ENCODE measurements at regions not wholly inside any gene's neighbourhood (a gene's known extent, or its start where the extent isn't known, plus 50 kb on each side); places are given as distances from the start of the nearest gene placed in this dataset.

DNA sequence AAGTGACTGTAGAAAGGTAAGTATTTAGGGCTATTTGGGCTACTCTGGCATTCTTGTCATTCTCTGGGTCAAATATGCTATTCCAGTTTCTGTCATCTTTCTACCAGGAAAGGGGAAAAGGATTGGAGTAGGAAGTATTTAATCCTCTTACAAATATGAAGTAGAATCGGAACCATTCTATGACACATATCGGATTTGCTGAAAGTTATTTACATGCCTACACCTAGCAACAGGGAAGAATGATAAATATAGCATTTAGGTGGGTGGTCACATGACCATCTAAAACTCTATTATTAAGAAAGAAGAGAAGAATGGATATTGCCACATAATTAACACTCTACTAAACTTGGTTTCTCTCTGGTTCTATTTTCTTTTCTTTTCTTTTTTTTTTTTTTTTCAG is 1353.1 kb downstream of the ZPLD1 start:
- Histone ChIP-seq H3K27me3 (ENCODE audit: control insufficient read depth, insufficient read depth, low read length) (no peaks in the 10 kb centered on the region), H3K9me3 (ENCODE audit: control insufficient read depth, low read depth, low read length) (peaks cover 2% of the 10 kb centered on the region), H3K27ac (ENCODE audit: low read length) (no peak overlapping the region), H3K36me3 (ENCODE audit: control insufficient read depth, insufficient read depth, low read length) (no peaks in the 10 kb centered on the region), H3K4me1 (ENCODE audit: control insufficient read depth, insufficient read depth, low read length) (no peaks in the 10 kb centered on the region), H3K4me3 (ENCODE audit: low read length) (no peak overlapping the region)
- DNase-seq, result no peak
- no CpG with 5 or more reads among the region's 2 CpGs for WGBS (ENCODE audit: insufficient coverage, low lambda C conversion rate)

DNA sequence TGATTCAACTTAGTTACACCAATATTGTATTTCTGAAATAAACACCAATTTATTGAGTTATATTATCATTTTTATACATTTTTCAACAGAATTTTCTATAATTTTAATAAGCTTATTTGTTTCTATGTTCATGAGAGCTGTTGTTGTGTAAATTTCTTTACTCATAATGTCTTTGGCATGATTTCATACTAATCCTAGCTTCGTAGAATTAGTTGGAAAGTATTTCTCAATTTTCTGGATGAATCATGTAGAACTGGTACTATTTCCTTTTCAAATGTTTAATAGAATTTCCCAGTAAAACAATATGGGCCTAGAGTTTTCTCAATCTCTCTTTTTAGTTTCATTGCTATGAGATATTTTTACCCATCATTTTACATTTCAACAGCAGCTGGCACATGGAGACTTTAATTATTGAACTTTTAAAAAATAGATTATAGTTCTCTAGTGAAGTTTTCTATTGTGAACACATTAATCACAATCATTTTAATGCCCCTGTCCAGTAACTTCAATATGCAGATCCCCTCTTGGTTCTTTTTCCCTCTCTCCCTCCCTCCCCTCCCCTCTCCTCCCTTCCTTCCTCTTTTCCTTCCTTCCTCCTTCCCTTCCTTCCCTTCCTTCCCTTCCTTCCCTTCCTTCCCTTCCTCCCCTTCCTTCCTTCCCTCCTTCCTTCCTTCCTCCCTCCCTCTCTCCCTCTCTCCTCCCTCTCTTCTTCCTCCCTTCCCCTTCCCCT is 1357.1 kb downstream of the ZPLD1 start:
- no peaks in the 10 kb centered on the region for H3K27me3 ChIP-seq (ENCODE audit: control insufficient read depth, insufficient read depth, low read length)
- H3K9me3 ChIP-seq (ENCODE audit: control insufficient read depth, low read depth, low read length), result peaks cover 2% of the 10 kb centered on the region
- no peak overlapping the region for H3K4me3 ChIP-seq (ENCODE audit: low read length)
- H3K36me3 ChIP-seq (ENCODE audit: control insufficient read depth, insufficient read depth, low read length), result no peaks in the 10 kb centered on the region
- no peak overlapping the region for H3K27ac ChIP-seq (ENCODE audit: low read length)
- no peaks in the 10 kb centered on the region for H3K4me1 ChIP-seq (ENCODE audit: control insufficient read depth, insufficient read depth, low read length)
- DNase-seq, result no peak
- WGBS (ENCODE audit: insufficient coverage, low lambda C conversion rate), result no CpG with 5 or more reads among the region's 1 CpG

GRCh38 chr3:103794656-103795055 is 1359.8 kb downstream of the ZPLD1 start:
- H3K4me3 ChIP-seq (ENCODE audit: low read length), result no peak overlapping the region
- no peaks in the 10 kb centered on the region for H3K36me3 ChIP-seq (ENCODE audit: control insufficient read depth, insufficient read depth, low read length)
- peaks cover 2% of the 10 kb centered on the region for H3K9me3 ChIP-seq (ENCODE audit: control insufficient read depth, low read depth, low read length)
- no CpG with 5 or more reads among the region's 3 CpGs for WGBS (ENCODE audit: insufficient coverage, low lambda C conversion rate)
- no peak overlapping the region for H3K27ac ChIP-seq (ENCODE audit: low read length)
- no peak for DNase-seq
- no peaks in the 10 kb centered on the region for H3K27me3 ChIP-seq (ENCODE audit: control insufficient read depth, insufficient read depth, low read length)
- no peaks in the 10 kb centered on the region for H3K4me1 ChIP-seq (ENCODE audit: control insufficient read depth, insufficient read depth, low read length)

- 87% methylated on average over 3 of the region's 3 CpGs for WGBS (ENCODE audit: insufficient coverage, low lambda C conversion rate)
- no peak overlapping the region for H3K27ac ChIP-seq (ENCODE audit: low read length)
- no peaks in the 10 kb centered on the region for H3K36me3 ChIP-seq (ENCODE audit: control insufficient read depth, insufficient read depth, low read length)
- no peaks in the 10 kb centered on the region for H3K27me3 ChIP-seq (ENCODE audit: control insufficient read depth, insufficient read depth, low read length)
- no peak overlapping the region for H3K4me3 ChIP-seq (ENCODE audit: low read length)
- no peak for DNase-seq
- H3K4me1 ChIP-seq (ENCODE audit: control insufficient read depth, insufficient read depth, low read length), result no peaks in the 10 kb centered on the region
- peaks cover 2% of the 10 kb centered on the region for H3K9me3 ChIP-seq (ENCODE audit: control insufficient read depth, low read depth, low read length)
Observed at GRCh38 chr3:103796068-103796467, 1361.3 kb downstream of the ZPLD1 start.

- H3K4me3 ChIP-seq (ENCODE audit: low read length), result no peak overlapping the region
- no peaks in the 10 kb centered on the region for H3K36me3 ChIP-seq (ENCODE audit: control insufficient read depth, insufficient read depth, low read length)
- 80% methylated on average over 1 of the region's 1 CpG for WGBS (ENCODE audit: insufficient coverage, low lambda C conversion rate)
- H3K9me3 ChIP-seq (ENCODE audit: control insufficient read depth, low read depth, low read length), result peaks cover 8% of the 10 kb centered on the region
- no peak for DNase-seq
- H3K27ac ChIP-seq (ENCODE audit: low read length), result no peak overlapping the region
- no peaks in the 10 kb centered on the region for H3K27me3 ChIP-seq (ENCODE audit: control insufficient read depth, insufficient read depth, low read length)
- H3K4me1 ChIP-seq (ENCODE audit: control insufficient read depth, insufficient read depth, low read length), result no peaks in the 10 kb centered on the region
Observed at GRCh38 chr3:103803787-103804186, 1369.0 kb downstream of the ZPLD1 start.

GRCh38 chr3:103810167-103810566 is 1375.4 kb downstream of the ZPLD1 start:
- H3K4me1 ChIP-seq (ENCODE audit: control insufficient read depth, insufficient read depth, low read length), result no peaks in the 10 kb centered on the region
- no peaks in the 10 kb centered on the region for H3K27me3 ChIP-seq (ENCODE audit: control insufficient read depth, insufficient read depth, low read length)
- 100% methylated on average over 1 of the region's 2 CpGs for WGBS (ENCODE audit: insufficient coverage, low lambda C conversion rate)
- H3K27ac ChIP-seq (ENCODE audit: low read length), result no peak overlapping the region
- no peak for DNase-seq
- no peaks in the 10 kb centered on the region for H3K36me3 ChIP-seq (ENCODE audit: control insufficient read depth, insufficient read depth, low read length)
- H3K9me3 ChIP-seq (ENCODE audit: control insufficient read depth, low read depth, low read length), result peaks cover 8% of the 10 kb centered on the region
- H3K4me3 ChIP-seq (ENCODE audit: low read length), result no peak overlapping the region

DNA sequence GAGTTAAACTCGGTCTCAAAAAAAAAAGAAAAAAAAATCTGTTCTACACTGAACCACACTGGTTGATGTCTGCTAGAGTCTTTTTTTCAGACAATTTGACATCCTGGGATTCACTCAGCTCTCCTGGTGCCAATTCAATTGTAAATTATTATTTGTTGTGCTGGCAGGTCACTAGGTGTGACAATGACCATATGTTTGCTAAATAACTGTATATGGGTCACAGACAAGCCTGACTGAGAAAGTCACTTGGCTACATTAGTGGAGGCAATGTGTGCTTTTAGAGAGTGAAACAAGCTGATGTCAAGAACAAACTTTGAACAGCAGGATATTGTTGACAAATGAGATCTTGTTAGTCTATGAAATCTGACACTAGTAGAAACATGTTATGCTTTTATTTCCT is 1379.1 kb downstream of the ZPLD1 start:
- no CpG with 5 or more reads among the region's 1 CpG for WGBS (ENCODE audit: insufficient coverage, low lambda C conversion rate)
- no peaks in the 10 kb centered on the region for H3K36me3 ChIP-seq (ENCODE audit: control insufficient read depth, insufficient read depth, low read length)
- DNase-seq, result no peak
- no peaks in the 10 kb centered on the region for H3K9me3 ChIP-seq (ENCODE audit: control insufficient read depth, low read depth, low read length)
- no peak overlapping the region for H3K27ac ChIP-seq (ENCODE audit: low read length)
- H3K4me1 ChIP-seq (ENCODE audit: control insufficient read depth, insufficient read depth, low read length), result no peaks in the 10 kb centered on the region
- H3K27me3 ChIP-seq (ENCODE audit: control insufficient read depth, insufficient read depth, low read length), result no peaks in the 10 kb centered on the region
- H3K4me3 ChIP-seq (ENCODE audit: low read length), result no peak overlapping the region

DNA sequence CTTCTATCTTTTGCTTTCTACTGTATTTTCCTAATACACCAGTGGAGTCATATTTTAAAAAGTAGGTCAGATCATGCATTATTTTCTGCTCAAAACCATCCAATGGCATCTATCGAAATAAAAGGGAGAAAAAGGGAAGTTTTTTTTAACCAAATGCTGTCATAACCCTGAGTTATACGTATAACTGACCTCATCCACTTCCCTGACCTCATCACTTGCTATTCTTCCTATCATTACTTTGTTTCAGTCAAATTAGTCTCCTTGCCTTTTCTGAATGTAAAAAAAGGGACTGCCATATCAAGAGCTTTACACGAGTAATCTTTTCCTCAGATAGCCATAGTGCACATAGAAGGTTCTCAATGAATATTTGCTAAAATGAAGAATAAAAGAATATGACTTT is 1383.6 kb downstream of the ZPLD1 start:
- no peak for DNase-seq
- Histone ChIP-seq H3K4me3 (ENCODE audit: low read length) (no peak overlapping the region), H3K36me3 (ENCODE audit: control insufficient read depth, insufficient read depth, low read length) (no peaks in the 10 kb centered on the region), H3K4me1 (ENCODE audit: control insufficient read depth, insufficient read depth, low read length) (no peaks in the 10 kb centered on the region), H3K9me3 (ENCODE audit: control insufficient read depth, low read depth, low read length) (no peaks in the 10 kb centered on the region), H3K27ac (ENCODE audit: low read length) (no peak overlapping the region), H3K27me3 (ENCODE audit: control insufficient read depth, insufficient read depth, low read length) (no peaks in the 10 kb centered on the region)
- WGBS (ENCODE audit: insufficient coverage, low lambda C conversion rate), result 60% methylated on average over 1 of the region's 3 CpGs

DNA sequence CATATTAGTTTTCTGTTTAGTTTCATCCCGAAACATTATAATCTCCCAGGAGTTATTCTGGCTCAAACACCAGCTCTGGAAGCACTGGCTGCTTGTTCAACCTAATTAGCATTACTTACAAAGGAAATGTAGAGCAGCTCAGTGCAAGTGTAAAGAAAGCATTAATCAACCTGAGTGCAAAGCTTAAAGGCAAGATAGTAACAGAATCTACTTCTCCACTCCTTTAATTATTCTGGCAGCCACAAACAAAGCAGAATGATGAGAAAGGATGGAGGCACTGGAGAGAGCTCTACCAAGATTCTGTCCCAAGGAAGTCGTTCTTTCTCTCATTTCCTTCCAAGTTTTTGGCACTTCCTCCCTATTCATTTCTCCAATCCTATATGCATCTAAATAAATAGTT is 1384.0 kb downstream of the ZPLD1 start:
- no peaks in the 10 kb centered on the region for H3K36me3 ChIP-seq (ENCODE audit: control insufficient read depth, insufficient read depth, low read length)
- 50% methylated on average over 1 of the region's 2 CpGs for WGBS (ENCODE audit: insufficient coverage, low lambda C conversion rate)

DNA sequence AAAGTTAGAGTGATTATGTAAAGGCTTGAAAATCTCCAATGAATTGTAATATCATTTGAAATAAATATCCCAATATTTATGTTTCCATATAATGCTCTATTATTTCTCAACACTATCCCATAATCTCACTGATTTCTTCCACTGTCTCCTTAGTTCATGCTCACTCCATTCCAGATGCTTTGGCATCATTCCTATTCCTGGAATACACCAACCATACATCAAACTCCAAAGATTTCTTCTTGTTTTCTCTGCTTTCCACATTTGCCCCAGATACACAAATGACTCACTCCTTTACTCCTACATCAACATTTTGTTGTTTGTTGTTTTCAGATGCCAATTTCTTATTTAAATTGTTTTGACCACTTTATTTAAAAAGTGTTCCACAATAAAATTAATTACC is 1390.8 kb downstream of the ZPLD1 start:
- no peak for DNase-seq
- H3K27me3 ChIP-seq (ENCODE audit: control insufficient read depth, insufficient read depth, low read length), result no peaks in the 10 kb centered on the region
- no peak overlapping the region for H3K27ac ChIP-seq (ENCODE audit: low read length)
- H3K9me3 ChIP-seq (ENCODE audit: control insufficient read depth, low read depth, low read length), result no peaks in the 10 kb centered on the region
- no peak overlapping the region for H3K4me3 ChIP-seq (ENCODE audit: low read length)
- H3K4me1 ChIP-seq (ENCODE audit: control insufficient read depth, insufficient read depth, low read length), result no peaks in the 10 kb centered on the region
- no peaks in the 10 kb centered on the region for H3K36me3 ChIP-seq (ENCODE audit: control insufficient read depth, insufficient read depth, low read length)

More for the DNA sequence above, 1384.0 kb downstream of the ZPLD1 start:
- Histone ChIP-seq H3K4me1 (ENCODE audit: control insufficient read depth, insufficient read depth, low read length) (no peaks in the 10 kb centered on the region), H3K4me3 (ENCODE audit: low read length) (no peak overlapping the region), H3K27me3 (ENCODE audit: control insufficient read depth, insufficient read depth, low read length) (no peaks in the 10 kb centered on the region), H3K9me3 (ENCODE audit: control insufficient read depth, low read depth, low read length) (no peaks in the 10 kb centered on the region), H3K27ac (ENCODE audit: low read length) (no peak overlapping the region)
- no peak for DNase-seq

GRCh38 chr3:103829723-103830326 is 1395.0 kb downstream of the ZPLD1 start:
- Histone ChIP-seq H3K36me3 (ENCODE audit: control insufficient read depth, insufficient read depth, low read length) (no peaks in the 10 kb centered on the region), H3K4me1 (ENCODE audit: control insufficient read depth, insufficient read depth, low read length) (no peaks in the 10 kb centered on the region), H3K4me3 (ENCODE audit: low read length) (no peak overlapping the region), H3K27ac (ENCODE audit: low read length) (no peak overlapping the region), H3K9me3 (ENCODE audit: control insufficient read depth, low read depth, low read length) (no peaks in the 10 kb centered on the region), H3K27me3 (ENCODE audit: control insufficient read depth, insufficient read depth, low read length) (no peaks in the 10 kb centered on the region)
- no peak for DNase-seq
